Esophagus muscularis mucosa (tissue), 4 donors: ENCODE measurements at regions not wholly inside any gene's neighbourhood (a gene's known extent, or its start where the extent isn't known, plus 50 kb on each side); places are given as distances from the start of the nearest gene placed in this dataset.
"Not testable (repeated sequence)": the region's sequence is repeated elsewhere in the genome, so short reads cannot be mapped to it uniquely, and the experiment has no call there.

Experiments used
- DNase-seq: peaks from one replicate; pipeline ENCODE4 v3.0.0-alpha.2; 2017; ENCODE audit errors: extremely low spot score
- H3K27ac ChIP-seq, 4 donors: fragments of 200-600 bp; sonication (generic); replicated peaks in 1 of 4; 1 replicate in 3 of 4; 2 replicates in 1 of 4; pipeline ENCODE4 v1.5.1; 2016 to 2019; ENCODE audit warnings: mild to moderate bottlenecking in 1 of 4
- H3K27me3 ChIP-seq, 4 donors: fragments of 200-600 bp; sonication (generic); one replicate each; pipeline versions ENCODE4 v1.5.1 to v1.6.0; 2016 to 2019
- H3K36me3 ChIP-seq, 4 donors: fragments of 200-600 bp; sonication (generic); one replicate each; pipeline ENCODE4 v1.5.1; 2016 to 2019
- H3K4me1 ChIP-seq, 4 donors: fragments of 200-600 bp; sonication (generic); one replicate each; pipeline ENCODE4 v1.5.1; 2016 to 2019
- H3K4me3 ChIP-seq, 4 donors: fragments of 200-600 bp; sonication (generic); 1 replicate in 2 of 4; 2 replicates in 2 of 4; pipeline ENCODE4 v1.5.1; 2016 to 2019; ENCODE audit warnings: mild to moderate bottlenecking in 4 of 4, moderate library complexity in 1 of 4
- H3K9me3 ChIP-seq, 4 donors: fragments of 200-600 bp; sonication (generic); 1 replicate in 3 of 4; 2 replicates in 1 of 4; pipeline ENCODE4 v1.5.1; 2016 to 2019
- CTCF ChIP-seq, 3 experiments: fragments of 200-600 bp in 2 of 3; fragments of 450-650 bp in 1 of 3; sonication (generic) in 2 of 3; IDR thresholded peaks; one replicate each; pipeline ENCODE4 v1.5.1; 2017 to 2019; ENCODE audit warnings: antibody characterized with exemption in 3 of 3, mild to moderate bottlenecking in 2 of 3, moderate library complexity in 1 of 3
- WGBS: methylation state at CpG from one replicate; pipeline ENCODE4 v1.1.5; 2018; 5-methylcytosine and 5-hydroxymethylcytosine counted together
- intact Hi-C: fragments of 100-400 bp; cut with DNase I; formaldehyde crosslinking; loops from one replicate; pipeline ENCODE4 v1.15.1; 2023
- small RNA-seq, 3 donors: library from RNA; depleted of rRNA; stranded (forward); fragments of <200 nt; gene quantifications; one replicate each; pipeline ENCODE3, GENCODE V24; 2016

GRCh38 chr2:131858197-131858596 is 303.6 kb downstream of the ANKRD30BL start:
- not testable (repeated sequence) for H3K27ac ChIP-seq, DNase-seq
- WGBS, result 13% methylated on average over 3 of the region's 3 CpGs

More at GRCh38 chr2:131858197-131858596, 303.6 kb downstream of the ANKRD30BL start:
- H3K36me3 ChIP-seq, H3K9me3 ChIP-seq, H3K4me3 ChIP-seq, H3K4me1 ChIP-seq, intact Hi-C loops, H3K27me3 ChIP-seq: not testable (repeated sequence)
- peak in 2 of 3 experiments; percentile 17 to 32 for TF ChIP-seq CTCF (IDR thresholded peaks at IDR 0.05)

Small RNA genes in the stretch of these regions (small RNA-seq; reads per million reads assigned to genes)
- 0 reads per million in 3 donors for gene RNU6-617P
